ENCODE measurements at regions not wholly inside any gene's neighbourhood (a gene's known extent, or its start where the extent isn't known, plus 50 kb on each side); places are given as distances from the start of the nearest gene placed in this dataset.

DNA sequence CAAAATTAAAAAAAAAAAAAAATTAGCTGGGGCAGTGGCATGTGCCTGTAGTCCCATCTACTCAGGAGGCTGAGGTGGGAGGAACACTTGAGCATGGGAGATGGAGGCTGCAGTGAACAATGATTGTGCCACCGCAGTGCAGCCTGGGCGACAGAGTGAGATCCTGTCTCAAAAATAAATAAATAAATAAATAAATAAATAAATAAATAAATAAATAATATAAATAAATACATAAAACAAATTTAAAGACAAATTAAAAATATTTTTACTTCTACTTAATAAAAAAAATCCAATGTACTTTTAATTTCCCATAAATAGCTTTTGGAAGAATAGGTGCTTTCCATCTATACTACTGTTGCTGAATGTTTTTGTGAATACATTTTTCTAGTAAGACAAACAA is 598.4 kb upstream of the EDIL3 start:
- no peak for TF ChIP-seq POLR2AphosphoS5 (IDR thresholded peaks at IDR 0.05)
- no peak for TF ChIP-seq POLR2A (IDR thresholded peaks at IDR 0.05)
- TF ChIP-seq, protein P1, sequence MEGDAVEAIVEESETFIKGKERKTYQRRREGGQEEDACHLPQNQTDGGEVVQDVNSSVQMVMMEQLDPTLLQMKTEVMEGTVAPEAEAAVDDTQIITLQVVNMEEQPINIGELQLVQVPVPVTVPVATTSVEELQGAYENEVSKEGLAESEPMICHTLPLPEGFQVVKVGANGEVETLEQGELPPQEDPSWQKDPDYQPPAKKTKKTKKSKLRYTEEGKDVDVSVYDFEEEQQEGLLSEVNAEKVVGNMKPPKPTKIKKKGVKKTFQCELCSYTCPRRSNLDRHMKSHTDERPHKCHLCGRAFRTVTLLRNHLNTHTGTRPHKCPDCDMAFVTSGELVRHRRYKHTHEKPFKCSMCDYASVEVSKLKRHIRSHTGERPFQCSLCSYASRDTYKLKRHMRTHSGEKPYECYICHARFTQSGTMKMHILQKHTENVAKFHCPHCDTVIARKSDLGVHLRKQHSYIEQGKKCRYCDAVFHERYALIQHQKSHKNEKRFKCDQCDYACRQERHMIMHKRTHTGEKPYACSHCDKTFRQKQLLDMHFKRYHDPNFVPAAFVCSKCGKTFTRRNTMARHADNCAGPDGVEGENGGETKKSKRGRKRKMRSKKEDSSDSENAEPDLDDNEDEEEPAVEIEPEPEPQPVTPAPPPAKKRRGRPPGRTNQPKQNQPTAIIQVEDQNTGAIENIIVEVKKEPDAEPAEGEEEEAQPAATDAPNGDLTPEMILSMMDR (IDR thresholded peaks at IDR 0.05): no peak
